HG03354 (cell line): ENCODE measurements at regions not wholly inside any gene's neighbourhood (a gene's known extent, or its start where the extent isn't known, plus 50 kb on each side); places are given as distances from the start of the nearest gene placed in this dataset.
"Not testable (repeated sequence)": the region's sequence is repeated elsewhere in the genome, so short reads cannot be mapped to it uniquely, and the experiment has no call there.

ENCODE experiments used
- ATAC-seq: cut with Tn5 transposase; IDR thresholded peaks from one replicate; pipeline ENCODE4 v1.9.1; 2021; ENCODE audit warnings: mild to moderate bottlenecking; ENCODE audit not compliant: unreplicated experiment, poor library complexity, severe bottlenecking

DNA sequence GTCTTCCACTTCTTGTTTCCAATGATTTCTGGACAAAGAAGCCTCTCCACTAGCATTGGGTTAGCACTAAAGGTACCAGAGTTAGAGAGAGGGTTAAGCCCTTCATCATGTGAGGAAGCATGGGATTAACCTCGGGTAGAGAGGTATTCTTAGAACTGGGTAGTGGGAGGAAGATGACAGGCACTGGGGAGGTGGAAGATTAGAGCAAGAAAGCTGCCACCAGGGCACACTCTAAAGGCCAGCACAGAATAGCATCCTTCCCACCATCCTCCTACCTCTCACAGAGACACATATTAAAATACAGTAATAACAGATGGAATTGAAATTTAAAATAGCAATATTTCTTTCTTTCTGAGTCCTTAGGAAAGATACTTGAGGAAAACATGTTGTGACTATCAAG, 84.5 kb upstream of the PCDH20 start:
- ATAC-seq, result no peak

DNA sequence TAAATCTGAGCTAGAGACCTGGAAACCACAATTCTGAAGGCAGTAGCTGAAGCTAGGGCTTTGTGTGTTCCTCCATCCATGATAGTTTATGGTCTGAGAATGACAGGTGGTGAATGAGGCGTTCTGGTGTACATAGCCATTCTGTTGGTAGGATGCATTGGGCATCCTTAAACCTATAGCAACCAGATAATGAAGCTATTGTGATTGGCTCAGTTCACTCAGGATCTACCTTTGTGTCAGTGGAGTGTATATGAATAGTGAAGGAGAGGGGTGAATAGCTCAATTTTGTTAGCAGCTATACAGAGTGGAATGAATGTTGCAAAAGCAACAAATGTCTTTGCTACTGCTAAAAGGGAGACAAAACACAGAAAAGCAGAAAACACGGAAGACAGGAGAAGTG, 80.0 kb upstream of the PCDH20 start:
- no peak for ATAC-seq

DNA sequence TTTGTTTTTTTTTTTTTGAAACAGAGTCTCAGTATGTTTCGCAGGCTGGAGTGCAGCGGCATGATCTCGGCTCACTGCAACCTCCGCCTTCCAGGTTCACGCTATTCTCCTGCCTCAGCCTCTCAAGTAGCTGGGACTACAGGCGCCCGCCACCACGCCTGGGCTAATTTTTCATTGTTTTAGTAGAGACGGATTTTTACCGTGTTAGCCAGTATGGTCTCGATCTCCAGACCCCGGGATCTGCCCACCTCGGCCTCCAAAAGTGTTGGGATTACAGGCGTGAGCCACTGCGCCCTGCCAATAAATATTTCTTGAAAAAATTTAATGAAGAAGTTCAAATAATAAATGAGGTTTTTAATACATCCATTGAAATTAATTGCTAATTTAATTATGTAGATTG, 77.9 kb upstream of the PCDH20 start:
- not testable (repeated sequence) for ATAC-seq

DNA sequence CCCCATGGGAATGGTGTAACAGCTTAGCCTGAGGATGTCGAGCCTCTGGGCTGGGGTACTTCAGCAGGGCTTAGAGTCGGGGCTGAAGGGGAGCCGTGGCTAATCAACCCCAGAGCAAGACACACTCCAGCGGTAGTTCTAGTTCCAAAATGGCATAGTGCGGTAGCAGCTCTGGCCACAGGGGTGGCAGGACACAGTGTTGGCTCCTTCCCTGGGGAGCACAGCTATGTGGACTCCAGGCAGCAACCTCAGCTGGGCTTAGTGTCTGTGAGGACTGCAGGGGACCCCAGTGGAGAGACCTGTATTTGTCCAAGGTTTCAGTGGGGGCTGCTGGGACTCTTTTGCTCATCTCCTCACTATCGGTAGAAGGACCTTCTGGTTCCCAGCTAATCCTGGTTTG, 70.8 kb upstream of the PCDH20 start:
- no peak for ATAC-seq

DNA sequence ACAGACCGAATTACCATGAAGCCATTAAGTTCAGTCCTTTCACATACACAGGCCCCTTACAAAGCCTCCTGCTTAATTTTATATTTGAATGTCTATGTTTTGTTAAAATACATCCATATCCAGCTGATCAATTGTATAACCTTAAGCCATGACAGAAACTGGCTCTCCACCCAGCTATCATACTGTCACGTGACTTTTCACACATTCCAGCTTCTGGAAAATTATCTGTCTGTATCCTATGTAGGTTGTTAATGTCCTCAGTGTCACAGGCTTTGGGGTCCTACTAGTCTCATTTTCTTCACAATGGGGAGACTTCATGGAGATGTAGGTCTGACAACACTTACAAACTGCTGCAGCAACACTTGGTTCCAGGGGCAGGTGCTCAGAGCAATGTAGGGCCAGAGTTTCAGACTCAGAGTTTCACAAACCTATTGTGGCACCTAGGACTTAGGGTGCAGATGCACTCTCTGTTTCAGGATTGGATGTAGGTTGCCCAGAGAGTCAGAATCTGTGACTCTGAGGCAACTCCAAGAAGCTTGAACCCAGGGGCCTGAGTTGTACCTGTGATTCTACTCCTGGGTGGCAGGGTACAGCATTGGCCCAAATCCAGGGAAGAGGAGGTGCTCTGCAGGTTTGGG, 69.6 kb upstream of the PCDH20 start:
- ATAC-seq, result no peak

DNA sequence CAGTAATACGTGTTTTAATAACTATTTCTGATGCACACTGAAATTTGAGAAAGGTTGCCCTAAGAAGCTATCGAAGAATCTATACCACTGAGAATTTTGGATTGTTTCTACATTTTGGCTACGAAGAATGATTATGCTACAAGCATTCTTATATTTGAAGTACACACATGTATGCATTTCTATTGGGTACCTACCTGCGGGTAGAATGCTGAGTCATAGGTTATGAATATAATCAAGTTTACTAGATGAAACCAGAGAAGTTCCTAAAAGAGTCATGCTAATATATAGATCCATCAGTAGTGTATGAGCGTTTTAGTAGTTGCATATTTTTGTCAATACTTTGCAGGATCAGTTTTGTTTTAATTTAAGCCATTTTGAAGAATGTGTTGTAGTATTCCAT, 62.0 kb upstream of the PCDH20 start:
- no peak for ATAC-seq

DNA sequence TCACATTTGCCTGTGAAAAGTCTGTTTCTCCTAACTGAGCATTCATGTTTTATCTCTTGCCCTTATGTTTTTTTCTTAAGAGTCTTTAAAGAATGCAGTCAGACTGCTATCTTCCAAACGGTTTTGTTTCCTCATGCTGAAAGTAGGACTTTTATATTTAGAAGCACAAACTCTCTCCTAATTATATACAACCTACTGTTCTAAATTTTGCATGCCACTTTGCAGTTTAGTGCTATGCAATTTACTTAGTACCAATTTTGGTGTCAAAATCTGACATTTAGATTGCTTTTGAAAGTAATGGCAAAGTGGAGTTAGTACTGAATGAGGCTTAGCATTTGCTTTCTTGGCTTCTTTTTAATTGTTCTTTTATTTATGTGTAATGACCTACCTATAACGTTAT, 55.1 kb upstream of the PCDH20 start:
- ATAC-seq, result no peak

DNA sequence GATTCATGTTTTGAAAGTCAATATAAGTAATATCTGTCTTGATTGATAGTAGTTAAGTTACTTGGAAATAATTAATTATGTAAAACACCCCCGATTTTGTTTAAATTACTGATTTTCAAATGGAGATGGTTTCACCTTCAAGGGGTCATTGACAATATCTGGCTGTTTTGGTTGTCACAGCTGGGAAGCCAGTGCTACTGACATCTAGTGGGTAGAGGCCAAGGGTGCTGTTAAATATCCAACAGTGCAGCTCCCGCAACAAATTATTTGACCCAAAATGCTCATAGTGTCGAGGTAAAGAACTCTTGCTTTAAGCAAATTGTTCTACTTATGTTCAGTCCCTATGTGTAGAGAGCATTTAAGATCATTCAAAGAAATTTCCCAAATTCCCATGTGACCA, 50.6 kb upstream of the PCDH20 start:
- no peak for ATAC-seq
